ENCODE measurements at regions not wholly inside any gene's neighbourhood (a gene's known extent, or its start where the extent isn't known, plus 50 kb on each side); places are given as distances from the start of the nearest gene placed in this dataset.

- no peak for DNase-seq
Measured at GRCh38 chr7:68266004-68266579, 1269.5 kb downstream of the TYW1 start.

GRCh38 chr7:68267486-68267885 is 1270.9 kb downstream of the TYW1 start:
- no peak for DNase-seq

DNA sequence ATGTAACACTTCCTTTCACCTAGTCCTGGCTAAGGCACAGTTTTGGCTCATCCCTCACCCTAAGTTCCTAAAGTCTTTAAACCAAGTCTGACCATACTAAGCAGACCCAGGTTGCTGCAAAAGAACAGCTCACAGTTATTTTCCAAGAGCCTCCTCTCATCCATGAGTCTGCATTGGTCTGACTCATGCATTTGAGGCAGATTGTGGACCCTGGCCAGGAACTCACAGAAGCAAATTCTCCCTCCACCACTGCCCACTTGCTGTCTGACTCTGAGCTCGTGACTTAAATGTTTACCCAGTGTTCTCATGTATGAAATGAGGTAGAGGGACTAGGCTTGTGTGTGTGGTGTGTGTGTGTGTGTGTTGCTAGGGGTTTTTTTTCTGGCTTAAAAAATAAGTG is 1272.8 kb downstream of the TYW1 start:
- no peak for DNase-seq

- no peak for DNase-seq
Measured at GRCh38 chr7:68272507-68272906, 1275.9 kb downstream of the TYW1 start.

DNA sequence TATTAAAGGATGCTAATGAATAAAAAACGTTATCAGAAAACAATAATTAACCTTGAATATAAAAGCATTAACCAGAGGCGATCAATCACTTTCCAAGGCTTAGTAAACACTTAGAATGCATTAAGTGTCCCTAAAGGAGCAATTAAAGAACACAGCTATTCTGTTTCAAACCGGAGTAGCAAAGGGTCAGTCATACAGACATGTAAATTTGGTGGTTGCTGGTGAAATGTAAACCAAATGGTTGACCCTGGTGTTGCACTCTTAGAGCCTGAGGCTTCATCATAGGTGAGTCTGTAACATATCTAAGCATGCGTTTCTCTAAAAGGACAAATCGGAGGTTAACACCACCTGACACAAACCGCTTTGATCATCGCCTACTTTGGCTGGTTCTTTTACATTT is 1280.1 kb downstream of the TYW1 start:
- no peak for DNase-seq

DNA sequence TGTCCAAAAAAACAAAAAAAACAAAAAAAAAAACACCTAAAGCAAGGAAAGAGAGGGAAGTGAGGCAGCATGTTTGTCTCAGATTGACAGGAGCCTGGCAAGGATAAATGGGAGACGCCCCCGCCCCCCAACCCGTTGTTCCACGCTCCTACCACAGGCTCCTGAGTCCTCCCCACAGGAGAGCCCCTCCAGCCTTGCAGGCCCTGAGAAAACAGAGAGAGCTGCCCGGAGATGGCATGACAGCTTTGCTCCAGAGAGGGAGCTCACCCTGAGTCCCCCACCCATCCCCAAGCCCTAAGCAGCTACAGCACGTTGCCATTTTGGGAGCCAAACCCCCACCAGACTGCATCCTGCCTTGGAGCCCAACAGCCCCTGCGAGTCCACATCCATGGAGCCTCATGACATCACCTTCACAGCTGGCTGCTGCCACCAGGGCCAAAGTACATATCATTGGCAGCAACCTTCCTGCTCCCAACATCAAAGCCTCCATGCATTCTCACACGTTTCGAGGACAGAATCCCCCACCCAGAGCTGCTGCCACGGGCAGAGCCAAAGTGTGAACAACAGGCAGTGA is 1283.3 kb downstream of the TYW1 start:
- DNase-seq = no peak

DNA sequence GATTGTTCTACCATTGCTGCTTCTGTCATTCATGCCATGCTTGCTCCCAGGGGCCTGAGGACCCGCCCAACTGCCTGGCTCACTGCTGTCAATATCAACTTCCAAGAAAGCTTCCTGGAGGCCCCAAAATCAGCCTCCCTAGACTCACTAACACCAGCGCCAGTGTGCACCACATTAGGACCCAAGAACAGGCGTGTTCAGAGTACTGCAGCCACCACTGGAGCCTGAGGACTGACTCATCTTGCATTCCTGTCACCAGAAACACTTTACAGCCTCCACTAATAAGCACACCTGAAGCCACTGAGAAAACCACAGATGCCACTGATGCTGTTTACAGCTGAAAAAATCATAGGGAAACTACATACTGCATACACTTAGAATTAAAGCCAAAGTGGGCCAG is 1284.3 kb downstream of the TYW1 start:
- DNase-seq = no peak

GRCh38 chr7:68288144-68288593 is 1291.5 kb downstream of the TYW1 start:
- DNase-seq = peak; percentile 71

DNA sequence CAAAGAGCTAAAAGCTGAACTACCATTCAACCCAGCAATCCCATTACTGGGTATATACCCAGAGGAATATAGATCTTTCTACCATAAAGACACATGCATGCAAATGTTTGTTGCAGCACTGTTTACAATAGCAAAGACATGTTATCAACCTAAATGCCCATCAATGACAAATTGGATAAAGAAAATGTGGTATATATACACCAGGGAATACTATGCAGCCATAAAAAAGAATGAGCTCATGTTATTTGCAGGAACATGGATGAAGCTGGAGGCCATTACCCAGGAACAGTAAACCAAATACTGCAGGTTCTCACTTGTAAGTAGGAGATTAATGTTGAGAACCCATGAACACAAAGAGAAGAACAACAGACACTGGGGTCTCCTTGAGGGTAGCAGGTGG is 1295.1 kb downstream of the TYW1 start:
- no peak for DNase-seq

- DNase-seq = peak; percentile 9
Measured at GRCh38 chr7:68295386-68295785, 1298.8 kb downstream of the TYW1 start.

DNA sequence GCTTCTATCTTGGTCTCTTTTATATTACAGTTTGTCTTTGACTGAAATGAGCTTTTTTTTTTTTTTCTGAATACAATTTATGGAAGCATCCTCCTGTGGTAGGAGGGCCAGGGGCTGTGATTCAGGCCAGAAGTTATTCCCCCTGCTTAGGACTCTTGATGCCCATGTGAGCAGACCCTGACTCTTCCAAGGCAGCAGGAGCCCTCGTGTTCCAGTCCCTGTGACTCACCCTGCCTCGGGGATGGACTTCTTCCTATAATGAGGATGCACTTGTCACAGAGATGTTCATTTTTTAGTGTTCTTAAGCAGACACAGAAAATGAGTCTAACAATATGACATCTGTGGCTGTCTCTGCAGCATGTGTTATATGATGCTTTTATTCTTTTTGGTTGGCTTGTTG is 1293.7 kb upstream of the AUTS2 start:
- no peak for DNase-seq

GRCh38 chr7:68306692-68307107 is 1291.6 kb upstream of the AUTS2 start:
- no peak for DNase-seq

DNA sequence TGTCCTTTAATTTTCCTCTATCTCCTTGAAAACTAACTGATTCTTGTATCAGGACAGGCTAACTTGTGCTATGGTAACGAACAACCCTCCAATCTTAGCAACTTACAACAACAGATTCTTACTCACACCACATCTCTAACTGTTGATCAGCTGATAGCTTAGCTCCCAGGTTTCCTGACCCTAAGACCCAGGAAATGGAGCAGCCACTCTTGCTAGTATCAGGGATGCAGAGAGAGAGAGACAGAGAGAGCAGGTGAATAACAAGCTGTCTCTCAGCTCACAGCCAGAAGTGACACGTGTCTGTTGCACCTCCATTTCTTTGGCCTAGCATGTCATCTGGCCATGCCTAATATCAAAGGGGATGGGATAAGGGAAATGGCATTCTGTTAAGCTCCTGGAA is 1289.0 kb upstream of the AUTS2 start:
- no peak for DNase-seq

- DNase-seq = no peak
Measured at GRCh38 chr7:68309806-68310205, 1288.5 kb upstream of the AUTS2 start.

- DNase-seq = no peak
Measured at GRCh38 chr7:68311958-68312357, 1286.3 kb upstream of the AUTS2 start.

- no peak for DNase-seq
Measured at GRCh38 chr7:68313806-68314205, 1284.5 kb upstream of the AUTS2 start.

DNA sequence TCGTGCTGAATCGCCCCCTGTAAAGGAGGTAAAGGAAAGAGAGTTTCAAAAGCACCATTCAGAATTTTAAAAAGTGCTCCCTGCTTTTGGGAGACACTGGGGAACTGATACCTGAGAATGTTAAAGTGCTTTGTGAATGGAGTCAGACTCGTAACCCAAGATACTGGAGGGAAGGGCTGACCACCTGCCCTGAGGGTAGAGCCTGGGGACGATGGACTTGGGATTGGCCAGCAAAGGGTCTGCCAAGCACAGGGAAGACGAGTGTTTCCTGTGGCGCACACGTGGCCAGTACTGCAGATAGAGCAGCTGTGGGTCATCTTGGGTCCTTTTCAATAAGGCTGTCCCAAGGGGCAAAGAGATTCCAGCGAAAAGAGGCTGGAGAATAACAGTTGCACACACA is 1284.1 kb upstream of the AUTS2 start:
- DNase-seq = no peak

GRCh38 chr7:68317476-68317875 is 1280.8 kb upstream of the AUTS2 start:
- no peak for DNase-seq

DNA sequence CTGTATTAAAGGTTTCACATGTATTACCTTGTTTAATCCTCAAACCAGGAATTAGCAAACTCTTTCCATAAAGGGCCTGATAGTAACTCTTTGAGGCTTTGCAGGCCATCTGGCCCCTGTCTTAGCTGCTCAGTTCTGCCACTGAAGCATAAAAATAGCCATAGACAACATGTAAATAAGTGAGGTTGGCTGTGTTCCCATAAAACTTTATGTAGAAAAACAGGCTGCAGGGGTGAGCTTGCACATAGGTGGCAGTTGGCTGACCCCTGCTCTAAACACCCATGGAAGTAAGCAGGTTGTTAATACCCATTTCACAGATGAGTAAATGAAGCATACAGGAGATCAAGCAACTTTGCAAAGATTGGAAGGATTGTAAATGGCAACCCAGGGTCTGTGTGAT is 1279.2 kb upstream of the AUTS2 start:
- DNase-seq = no peak

- DNase-seq = peak; percentile 96
Measured at GRCh38 chr7:68321076-68321639, 1277.1 kb upstream of the AUTS2 start.

GRCh38 chr7:68321776-68322496 is 1276.3 kb upstream of the AUTS2 start:
- DNase-seq = peak; percentile 19

GRCh38 chr7:68324621-68325020 is 1273.7 kb upstream of the AUTS2 start:
- DNase-seq = no peak

DNA sequence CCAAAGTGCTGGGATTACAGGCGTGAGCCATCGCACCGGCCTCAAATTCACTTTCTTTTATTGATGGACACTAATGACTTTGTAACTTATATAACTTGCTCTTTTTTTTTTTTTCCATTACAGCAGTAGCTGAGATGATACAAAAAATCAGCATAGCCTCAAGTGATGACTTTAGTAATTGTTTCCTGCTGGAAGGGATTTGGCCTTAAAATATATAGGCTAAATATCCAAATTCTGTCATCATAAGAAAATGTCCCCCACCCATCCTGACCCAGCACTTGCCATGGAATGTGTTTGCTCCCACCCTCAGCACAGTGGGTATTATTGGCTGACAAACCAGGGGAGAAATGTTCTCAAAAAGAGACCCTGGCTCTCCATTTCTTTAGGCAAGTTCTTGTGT is 1264.1 kb upstream of the AUTS2 start:
- no peak for DNase-seq

DNA sequence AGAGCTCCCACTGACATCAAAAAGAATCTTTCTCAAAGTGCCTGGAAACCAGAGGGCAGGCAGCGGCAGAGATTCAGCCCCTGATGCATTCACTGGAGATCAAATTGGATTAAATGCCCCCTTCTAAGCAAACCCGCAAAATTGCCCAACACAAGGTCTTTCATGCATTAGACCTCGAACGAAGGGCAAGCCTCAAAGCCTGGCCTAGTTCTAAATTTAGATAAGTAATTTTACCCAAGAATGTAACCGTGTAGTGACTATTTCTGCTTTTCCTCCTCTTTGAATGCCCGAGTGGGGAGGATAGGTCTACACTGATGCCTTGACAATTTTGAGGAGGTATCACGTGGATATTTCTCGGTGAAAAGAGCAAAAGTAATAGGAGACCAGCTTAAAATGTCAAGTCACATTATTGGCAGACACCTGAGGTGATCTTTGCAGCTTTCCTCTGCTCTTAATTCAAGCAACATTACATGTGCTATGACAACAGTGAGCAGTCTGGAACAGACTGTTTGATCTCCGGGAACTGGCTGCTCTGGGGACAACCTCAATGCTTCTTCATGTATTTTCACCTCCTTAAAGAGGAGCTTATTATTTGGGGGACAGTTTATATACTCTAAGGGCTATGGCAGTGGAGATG is 1263.5 kb upstream of the AUTS2 start:
- no peak for DNase-seq

All from NCI-H345 (cell line).